H4 (cell line): ENCODE measurements at regions not wholly inside any gene's neighbourhood (a gene's known extent, or its start where the extent isn't known, plus 50 kb on each side); places are given as distances from the start of the nearest gene placed in this dataset.
A peak's percentile ranks its signal among the peaks of the same experiment; 100 is the strongest.

ENCODE experiments used
- DNase-seq: peaks from one replicate; pipeline ENCODE4 v3.0.0-alpha.2; 2015; ENCODE audit warnings: low spot score

DNA sequence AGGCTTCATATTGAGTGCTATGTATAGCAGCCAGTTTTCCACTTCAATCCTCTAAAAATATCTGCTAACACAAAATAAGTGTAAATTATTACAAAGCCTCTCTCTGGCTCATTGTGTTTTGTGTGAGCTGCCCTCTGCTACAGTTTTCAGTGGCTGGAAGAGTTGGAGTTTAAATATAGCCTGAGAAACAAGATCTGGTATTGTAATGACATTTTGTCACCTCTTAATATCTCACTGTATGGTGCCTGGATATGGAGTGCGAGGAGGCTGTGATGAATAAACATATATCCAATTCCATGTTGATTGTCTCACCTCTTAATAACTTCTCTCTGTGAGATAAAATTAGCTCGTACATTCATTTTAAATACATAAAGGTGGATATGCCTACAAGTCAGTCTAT lies 269.7 kb downstream of the FLRT2 start:
- no peak for DNase-seq

DNA sequence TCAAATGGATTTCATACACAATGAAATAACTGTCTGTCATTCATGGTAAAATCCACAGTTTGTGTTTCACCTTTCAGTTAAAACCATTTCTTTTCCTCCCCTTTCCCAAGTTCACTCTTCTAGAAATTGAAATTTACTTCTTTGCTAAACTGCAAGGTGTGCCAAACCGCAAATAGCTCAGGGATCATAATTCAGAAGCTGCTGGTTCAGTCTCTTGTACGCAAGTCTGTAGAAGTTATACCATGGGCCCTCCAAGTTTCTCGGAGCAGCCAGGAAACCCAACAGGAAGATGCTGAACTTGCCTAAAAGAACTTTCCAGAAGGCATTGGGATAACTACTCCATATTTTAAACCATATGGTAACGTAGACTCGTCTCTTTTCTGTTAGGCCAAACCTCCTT lies 268.9 kb downstream of the FLRT2 start:
- no peak for DNase-seq

DNA sequence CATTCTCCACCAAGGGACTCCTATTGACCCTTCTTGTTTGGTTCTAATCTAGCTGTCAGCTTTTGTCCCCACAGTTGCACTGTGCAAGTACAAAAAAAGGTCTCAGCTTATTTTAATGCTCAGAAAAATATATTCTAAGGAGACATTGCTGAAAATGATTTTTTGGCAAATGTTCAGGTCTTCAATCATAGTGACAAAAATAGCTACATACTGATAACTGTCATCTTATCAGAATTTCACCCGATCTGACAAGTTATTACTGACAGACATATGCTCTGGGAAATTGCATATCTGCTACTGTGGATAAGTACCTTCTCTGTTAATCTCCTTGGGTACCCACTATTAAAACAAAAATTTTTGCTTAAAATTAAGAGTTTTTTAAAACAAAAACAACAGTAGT lies 263.6 kb downstream of the FLRT2 start:
- no peak for DNase-seq

DNA sequence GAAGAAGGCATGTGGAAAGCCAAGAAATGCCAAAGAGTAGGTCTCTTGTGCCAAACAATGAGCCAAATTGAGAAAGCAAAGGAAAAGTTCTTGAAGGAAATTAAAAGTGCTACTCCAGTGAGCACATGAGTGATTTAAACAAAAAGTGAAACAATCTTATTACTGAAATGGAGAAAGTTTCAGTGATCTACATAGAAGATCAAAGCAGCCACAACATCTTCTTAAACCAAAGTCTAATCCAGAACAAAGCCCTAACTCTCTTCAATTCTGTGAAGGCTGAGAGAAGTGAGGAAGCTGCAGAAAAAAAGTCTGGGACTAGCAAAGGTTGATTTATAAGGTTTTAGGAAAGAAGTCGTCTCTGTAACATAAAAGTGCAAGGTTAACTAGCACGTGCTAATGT lies 259.6 kb downstream of the FLRT2 start:
- no peak for DNase-seq

DNA sequence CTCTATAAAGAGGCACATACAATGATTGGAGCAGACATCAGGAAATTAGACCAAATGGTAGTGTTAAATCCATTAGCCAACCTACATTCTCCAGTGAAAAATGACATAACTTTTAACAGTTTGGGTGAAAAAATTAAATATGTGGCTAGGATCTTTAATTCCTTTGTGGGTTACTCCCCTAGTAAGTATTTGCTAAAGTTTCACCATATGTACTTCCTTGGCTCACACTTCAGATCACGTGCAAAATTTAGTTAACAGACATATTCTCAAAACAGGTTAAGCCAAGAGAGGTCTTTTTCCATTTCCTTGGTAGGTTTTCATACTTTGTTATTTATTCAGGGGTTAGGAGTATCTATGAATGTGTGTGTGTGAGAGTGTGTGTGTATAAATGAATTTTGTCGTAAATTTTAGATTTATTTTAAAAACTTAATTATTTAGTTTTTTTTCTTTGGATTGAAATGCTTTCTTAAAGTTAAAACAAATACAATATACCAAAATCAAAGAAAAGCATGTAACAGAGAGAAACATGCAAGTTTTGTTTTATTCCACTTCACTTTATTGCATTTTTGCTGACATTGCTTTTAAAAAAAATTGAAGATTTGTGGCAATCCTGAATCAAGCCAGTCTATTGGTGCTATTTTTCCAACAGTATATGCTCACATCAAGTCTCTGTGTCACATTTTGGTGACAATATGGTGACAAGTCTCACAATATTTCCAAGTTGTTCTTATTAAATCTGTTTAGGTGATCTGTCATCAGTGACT lies 258.7 kb downstream of the FLRT2 start:
- no peak for DNase-seq

DNA sequence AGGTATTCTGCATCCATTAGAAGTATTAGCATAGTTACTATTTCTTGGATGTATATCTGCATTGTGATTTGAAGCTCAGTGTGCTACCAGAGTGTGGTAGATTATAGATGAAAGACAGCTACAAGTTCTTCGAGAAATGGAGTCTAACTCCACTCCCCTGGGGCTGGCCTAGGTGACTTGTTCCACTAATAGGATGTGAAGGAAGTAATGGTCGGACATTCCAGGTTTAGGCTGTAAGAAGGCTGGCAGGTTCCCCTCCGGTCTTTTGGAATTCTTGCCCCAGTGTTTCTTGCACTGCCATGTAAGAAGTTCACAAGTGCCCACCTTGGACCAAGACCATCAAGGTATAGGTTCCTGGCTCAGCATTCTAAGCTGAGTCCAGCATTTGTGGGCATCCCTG lies 236.4 kb downstream of the FLRT2 start:
- DNase-seq = no peak

DNA sequence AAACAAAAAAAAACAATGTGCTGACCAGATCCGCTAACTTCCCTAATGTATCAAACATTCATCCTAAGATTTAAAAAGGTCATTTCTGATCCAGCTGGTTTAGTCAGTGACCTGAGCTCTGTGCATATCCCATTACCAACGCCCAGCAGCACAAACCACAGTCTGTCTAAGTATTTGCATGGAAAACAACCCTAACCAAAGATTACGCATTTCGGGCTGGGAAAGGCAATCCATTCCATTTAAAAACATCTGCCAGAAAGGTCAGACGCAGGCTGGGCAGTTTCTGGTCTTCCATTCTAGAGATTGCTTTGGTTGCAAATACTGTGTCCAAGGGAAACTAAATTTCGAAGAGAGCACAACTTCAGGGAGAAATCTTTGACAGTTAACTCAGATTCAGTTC lies 234.9 kb downstream of the FLRT2 start:
- DNase-seq = peak; percentile 32

DNA sequence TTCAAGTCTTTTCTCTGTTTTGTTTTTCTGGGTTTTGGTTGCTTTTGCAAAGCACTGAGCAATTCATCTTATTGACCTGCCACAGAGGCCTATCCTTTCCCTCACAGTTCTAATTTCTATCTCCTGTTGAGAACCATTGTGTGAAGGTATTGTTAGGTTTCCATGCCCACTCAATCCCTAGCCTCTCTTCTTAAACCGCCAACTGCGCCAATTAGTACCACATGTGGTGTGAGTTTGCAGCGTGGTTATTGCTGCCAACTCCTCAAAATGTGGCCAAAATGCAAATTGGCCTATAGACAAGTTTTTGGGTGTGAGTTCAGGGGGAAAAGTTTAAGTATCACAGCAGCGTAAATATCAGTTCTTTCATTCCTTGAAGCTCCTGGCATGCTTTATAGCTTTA lies 232.6 kb downstream of the FLRT2 start:
- DNase-seq = no peak

DNA sequence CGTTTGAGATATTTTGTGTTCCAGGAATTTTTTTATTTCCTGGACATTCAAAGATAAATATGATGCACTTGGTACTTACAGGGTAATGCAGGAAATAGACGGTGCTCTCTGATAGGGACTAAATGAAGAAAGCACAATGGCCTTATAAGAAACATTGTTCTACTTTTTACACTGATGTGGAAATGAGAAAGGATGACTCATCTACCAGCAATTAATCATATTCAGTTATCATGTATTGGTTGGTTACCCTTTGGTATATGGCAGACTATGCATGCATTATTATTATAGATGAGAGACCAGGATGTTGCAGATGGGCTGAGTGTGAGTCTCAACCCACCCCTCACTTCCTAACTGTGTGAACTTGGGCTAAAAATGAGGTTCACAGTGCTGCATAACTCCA lies 222.2 kb downstream of the FLRT2 start:
- no peak for DNase-seq

DNA sequence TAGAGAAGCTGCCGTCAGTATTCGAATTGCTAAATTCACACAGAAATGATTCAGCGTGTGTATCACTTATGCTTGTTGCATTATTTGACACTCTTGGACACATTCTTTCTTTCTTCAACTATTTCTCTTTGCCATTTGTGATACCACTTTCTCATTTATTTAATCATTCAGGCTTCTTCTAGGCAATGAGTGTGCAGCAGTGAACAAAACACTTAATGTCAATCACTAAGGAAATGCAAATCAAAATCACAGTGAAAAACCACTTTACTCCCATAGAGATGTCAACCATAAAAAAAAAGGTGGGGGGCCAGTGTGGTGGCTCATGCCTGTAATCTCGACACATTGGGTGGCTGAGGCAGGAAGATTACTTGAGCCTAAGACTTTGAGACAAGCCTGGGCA lies 214.6 kb downstream of the FLRT2 start:
- no peak for DNase-seq

DNA sequence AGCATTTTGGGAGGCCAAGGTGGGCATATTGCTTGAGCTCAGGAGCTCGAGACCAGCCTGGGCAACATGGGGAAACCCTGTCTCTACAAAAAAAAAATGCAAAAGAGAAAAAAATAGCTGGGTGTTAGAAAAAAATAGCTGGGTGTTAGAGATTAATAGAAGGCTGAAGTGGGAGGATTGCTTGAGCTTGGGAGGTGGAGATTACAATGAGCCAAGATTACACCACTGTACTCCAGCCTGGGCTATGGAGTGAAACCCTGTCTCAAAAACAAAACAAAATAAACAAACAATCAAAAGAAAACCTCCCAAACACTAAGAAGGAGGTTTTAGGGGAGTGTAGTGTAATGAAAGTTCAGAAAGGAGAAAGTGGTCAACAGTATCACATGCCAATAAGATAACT lies 202.1 kb downstream of the FLRT2 start:
- no peak for DNase-seq

DNA sequence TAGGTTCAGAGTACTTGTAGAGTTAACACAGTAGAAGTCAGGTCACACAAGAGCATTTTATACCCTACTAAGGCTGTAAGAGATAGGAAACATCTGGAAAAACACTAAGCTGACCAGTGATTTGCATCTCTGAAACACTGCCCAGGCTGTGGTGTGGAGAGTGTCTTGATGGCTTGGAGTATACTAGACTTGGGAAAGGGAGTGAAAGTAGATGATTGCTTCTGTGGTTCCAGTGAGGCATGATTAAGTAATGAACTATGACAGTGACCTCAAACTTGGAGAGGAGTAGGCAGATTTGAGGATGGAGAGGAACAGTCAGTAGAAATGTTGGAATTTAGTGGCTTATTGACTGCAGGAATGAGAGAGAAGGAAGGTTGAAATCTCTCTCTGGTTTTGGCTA lies 201.2 kb downstream of the FLRT2 start:
- peak; percentile 27 for DNase-seq

DNA sequence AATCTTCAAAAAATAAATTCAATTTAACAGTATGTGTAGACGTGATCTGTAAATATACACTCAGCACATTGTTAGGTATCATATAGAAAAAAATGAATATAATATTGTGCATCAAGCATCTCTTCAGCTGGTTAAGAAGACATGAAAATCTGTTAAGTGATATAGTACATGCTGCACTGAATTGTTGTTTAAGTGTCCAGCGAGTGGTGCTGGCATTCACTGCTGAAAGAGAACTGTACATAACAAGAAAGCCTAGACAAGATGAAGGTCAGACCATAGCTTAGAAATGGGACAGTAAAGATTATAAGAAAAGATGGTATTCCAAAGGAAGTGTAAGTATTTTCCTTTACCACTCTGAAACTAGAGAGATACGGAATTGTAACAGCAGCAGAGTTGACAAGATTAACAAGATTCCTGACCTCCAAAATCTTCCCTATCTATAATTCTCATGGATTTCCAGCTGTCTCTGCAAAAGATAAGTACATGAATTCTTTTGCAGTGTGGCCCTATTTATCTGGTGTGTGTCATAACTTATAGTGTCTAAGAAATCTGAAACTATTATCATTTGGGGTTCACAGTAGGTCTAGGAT lies 198.6 kb downstream of the FLRT2 start:
- no peak for DNase-seq

DNA sequence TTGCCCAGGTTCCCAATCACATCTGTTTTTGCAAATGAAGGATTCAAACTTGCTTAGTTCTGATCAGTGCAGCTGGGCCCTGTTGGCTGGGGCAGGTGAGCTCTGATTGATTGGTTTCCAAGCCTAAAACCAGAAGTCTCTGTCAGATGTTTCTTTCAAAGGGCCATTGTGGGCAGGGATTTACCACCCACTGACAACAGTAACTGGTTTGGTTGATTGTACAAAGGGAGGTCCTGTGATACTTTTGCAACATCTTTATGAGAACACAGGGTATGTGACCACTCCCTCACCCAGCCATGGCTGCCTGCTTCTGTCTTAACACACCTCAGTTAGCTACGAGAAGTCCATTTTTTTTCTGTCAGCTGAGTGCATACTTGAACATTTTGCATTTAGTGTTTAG lies 184.1 kb downstream of the FLRT2 start:
- DNase-seq = no peak

DNA sequence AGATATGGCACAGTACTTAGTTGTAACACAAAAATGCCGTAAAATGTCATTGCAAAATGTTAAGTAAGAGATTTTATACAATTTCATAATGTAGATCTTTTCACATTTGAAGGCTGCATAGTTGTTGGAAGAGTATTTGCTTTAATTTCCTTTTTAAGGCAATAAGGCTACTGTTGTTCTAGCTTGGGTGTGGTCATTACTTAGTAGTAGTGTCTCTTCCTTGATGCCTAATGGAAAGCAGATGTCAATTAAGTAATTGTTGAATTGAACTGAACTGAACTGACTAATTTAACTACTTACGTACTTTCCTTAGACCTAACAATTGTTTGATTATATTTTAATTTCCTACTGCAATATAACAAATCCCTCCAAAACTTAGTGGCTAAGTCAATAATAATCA lies 181.7 kb downstream of the FLRT2 start:
- DNase-seq = no peak
